ENCODE measurements at regions not wholly inside any gene's neighbourhood (a gene's known extent, or its start where the extent isn't known, plus 50 kb on each side); places are given as distances from the start of the nearest gene placed in this dataset.

DNA sequence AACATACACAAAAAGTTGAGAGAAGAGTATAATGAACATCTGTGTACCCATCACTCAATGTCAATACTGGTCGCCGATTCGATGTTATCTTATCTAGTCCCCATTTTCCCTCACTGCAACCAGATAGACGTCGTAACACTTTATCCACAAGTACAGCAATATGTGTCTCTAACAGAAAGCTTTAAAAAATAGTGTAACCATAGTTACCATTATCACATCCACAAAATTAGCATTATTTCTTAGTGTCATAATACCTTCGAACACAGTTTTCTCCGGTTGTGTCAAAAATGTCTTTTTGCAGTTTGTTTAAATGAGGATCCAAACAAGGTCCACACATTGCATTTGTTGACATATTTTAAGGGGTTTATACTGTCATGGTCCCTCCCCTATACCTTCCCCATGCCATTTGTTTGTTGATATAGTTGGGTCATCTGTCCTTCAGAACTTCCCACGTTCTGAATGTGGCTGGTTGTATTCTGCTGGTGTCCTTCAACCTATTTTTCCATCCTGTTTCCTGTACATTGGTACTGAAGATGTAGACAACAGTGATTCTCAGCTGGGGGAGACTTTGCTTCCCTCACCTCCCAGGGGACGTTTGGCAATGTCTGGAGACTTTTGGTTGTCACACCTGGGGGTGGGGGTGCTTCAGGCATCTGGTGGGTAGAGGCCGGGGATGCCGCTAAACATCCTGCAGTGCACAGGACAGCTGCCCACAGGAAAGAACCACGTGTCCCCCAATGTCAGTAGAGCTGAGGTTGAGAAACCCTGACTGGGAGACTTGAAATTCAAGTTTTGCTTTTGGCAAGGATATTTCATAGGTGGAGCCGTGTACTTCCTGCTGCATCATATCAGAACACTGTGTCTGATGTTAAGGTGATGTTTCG is 72.7 kb upstream of the SPRED2 start:
- H3K27ac Mint-ChIP-seq, result no peak overlapping the region
- H3K36me3 Mint-ChIP-seq, result no peaks in the 10 kb centered on the region
- H3K9me3 Mint-ChIP-seq, result no peaks in the 10 kb centered on the region
- H3K27me3 Mint-ChIP-seq (ENCODE audit: low read depth in 3 of 3), result peaks cover 3 to 5% (median 5%) of the 10 kb centered on the region in 3 donors
- DNase-seq, result no peak
- no peaks in the 10 kb centered on the region for H3K4me1 Mint-ChIP-seq
- H3K4me3 Mint-ChIP-seq, result no peak overlapping the region

GRCh38 chr2:65504201-65504600 is 71.8 kb upstream of the SPRED2 start:
- no peaks in the 10 kb centered on the region for H3K9me3 Mint-ChIP-seq
- H3K36me3 Mint-ChIP-seq, result no peaks in the 10 kb centered on the region
- no peaks in the 10 kb centered on the region for H3K4me1 Mint-ChIP-seq
- no peak overlapping the region for H3K4me3 Mint-ChIP-seq
- H3K27me3 Mint-ChIP-seq (ENCODE audit: low read depth in 3 of 3), result peaks cover 3 to 5% (median 5%) of the 10 kb centered on the region in 3 donors
- DNase-seq, result no peak
- H3K27ac Mint-ChIP-seq, result no peak overlapping the region

DNA sequence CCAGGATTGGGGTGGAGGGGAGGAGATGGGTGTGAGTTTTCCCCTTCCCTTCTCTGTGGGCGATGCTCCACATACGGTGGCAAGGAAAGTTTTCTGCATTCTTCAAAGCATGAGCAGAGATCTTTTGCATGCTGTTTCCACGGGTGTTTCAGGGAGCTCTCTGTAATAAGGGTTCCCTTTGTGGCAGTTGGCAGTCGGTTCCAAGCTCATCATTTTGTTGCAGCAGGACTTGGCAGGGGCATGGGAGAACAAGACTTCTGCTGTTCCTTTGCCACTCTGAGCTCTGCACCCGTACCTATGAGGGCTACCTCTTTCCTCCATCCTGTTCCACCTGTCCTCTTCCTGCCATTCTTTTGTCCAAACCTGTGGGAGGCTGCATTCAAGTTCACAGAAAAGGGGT is 71.3 kb upstream of the SPRED2 start:
- no peak for DNase-seq
- H3K36me3 Mint-ChIP-seq, result no peaks in the 10 kb centered on the region
- no peak overlapping the region for H3K27ac Mint-ChIP-seq
- H3K27me3 Mint-ChIP-seq (ENCODE audit: low read depth in 3 of 3), result peaks cover 3 to 6% (median 5%) of the 10 kb centered on the region in 3 donors
- H3K4me1 Mint-ChIP-seq, result no peaks in the 10 kb centered on the region
- H3K4me3 Mint-ChIP-seq, result no peak overlapping the region
- H3K9me3 Mint-ChIP-seq, result no peaks in the 10 kb centered on the region

DNA sequence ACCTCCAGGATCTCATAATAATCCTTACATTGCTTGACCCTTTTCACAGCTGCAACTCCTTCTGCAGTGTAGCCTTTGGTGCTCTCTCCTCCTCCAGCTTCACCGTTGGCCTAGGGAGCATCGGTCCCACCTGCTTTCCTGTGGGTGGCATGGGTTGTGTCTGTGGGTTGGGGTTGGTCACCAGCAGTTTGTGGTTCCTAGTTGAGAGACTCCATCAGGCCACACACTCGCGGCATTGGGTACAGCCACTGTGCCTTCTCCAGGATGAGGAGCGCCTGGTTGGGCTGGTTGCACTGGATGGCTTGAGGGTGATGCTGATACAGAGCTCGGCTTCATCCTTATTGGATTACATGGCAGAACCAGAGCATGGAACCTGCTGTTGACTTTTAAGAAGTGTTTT is 69.4 kb upstream of the SPRED2 start:
- H3K27me3 Mint-ChIP-seq (ENCODE audit: low read depth in 3 of 3), result peaks cover 6 to 10% (median 7%) of the 10 kb centered on the region in 3 donors
- H3K4me1 Mint-ChIP-seq, result no peaks in the 10 kb centered on the region
- H3K27ac Mint-ChIP-seq, result no peak overlapping the region
- H3K9me3 Mint-ChIP-seq, result no peaks in the 10 kb centered on the region
- no peaks in the 10 kb centered on the region for H3K36me3 Mint-ChIP-seq
- no peak overlapping the region for H3K4me3 Mint-ChIP-seq
- DNase-seq, result no peak

DNA sequence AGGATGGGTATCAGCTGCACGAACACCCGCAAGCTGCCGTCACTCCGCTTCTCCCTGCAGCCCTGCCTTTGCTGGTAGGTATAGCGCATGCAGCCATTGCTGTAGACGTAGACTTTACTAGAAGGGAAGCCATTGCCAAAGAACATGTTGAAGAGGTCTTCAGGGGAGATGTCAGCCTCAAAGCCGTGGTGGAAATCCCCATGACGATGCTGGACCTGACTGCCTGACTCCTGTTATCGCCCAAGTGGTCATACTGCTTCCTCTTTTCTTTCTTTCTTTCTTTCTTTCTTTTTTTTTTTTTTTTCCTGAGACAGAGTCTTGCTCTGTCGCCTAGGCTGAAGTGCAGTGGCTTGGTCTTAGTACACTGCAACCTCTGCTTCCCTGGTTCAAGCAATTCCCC is 68.7 kb upstream of the SPRED2 start:
- H3K27ac Mint-ChIP-seq, result no peak overlapping the region
- no peaks in the 10 kb centered on the region for H3K36me3 Mint-ChIP-seq
- H3K9me3 Mint-ChIP-seq, result no peaks in the 10 kb centered on the region
- no peak for DNase-seq
- no peaks in the 10 kb centered on the region for H3K4me1 Mint-ChIP-seq
- H3K27me3 Mint-ChIP-seq (ENCODE audit: low read depth in 3 of 3), result peaks cover 4 to 10% (median 6%) of the 10 kb centered on the region in 3 donors
- H3K4me3 Mint-ChIP-seq, result no peak overlapping the region

GRCh38 chr2:65500310-65501040 is 68.1 kb upstream of the SPRED2 start:
- no peak overlapping the region for H3K27ac Mint-ChIP-seq
- peaks cover 3 to 10% (median 6%) of the 10 kb centered on the region in 3 donors for H3K27me3 Mint-ChIP-seq (ENCODE audit: low read depth in 3 of 3)
- no peaks in the 10 kb centered on the region for H3K36me3 Mint-ChIP-seq
- H3K4me1 Mint-ChIP-seq, result no peaks in the 10 kb centered on the region
- no peak for DNase-seq
- H3K4me3 Mint-ChIP-seq, result no peak overlapping the region
- H3K9me3 Mint-ChIP-seq, result no peaks in the 10 kb centered on the region

- no peak for DNase-seq
- H3K27me3 Mint-ChIP-seq (ENCODE audit: low read depth in 3 of 3), result peaks cover 3 to 11% (median 6%) of the 10 kb centered on the region in 3 donors
- H3K9me3 Mint-ChIP-seq, result no peaks in the 10 kb centered on the region
- no peak overlapping the region for H3K27ac Mint-ChIP-seq
- no peaks in the 10 kb centered on the region for H3K36me3 Mint-ChIP-seq
- H3K4me1 Mint-ChIP-seq, result no peaks in the 10 kb centered on the region
- no peak overlapping the region for H3K4me3 Mint-ChIP-seq
Observed at GRCh38 chr2:65499216-65499615, 66.8 kb upstream of the SPRED2 start.

GRCh38 chr2:65498396-65498795 is 66.0 kb upstream of the SPRED2 start:
- Mint-ChIP-seq H3K9me3 (no peaks in the 10 kb centered on the region), H3K27ac (no peak overlapping the region), H3K4me1 (no peaks in the 10 kb centered on the region), H3K4me3 (no peak overlapping the region), H3K27me3 (ENCODE audit: low read depth in 3 of 3) (peaks cover 3 to 11% (median 7%) of the 10 kb centered on the region in 3 donors), H3K36me3 (no peaks in the 10 kb centered on the region)
- DNase-seq, result no peak

DNA sequence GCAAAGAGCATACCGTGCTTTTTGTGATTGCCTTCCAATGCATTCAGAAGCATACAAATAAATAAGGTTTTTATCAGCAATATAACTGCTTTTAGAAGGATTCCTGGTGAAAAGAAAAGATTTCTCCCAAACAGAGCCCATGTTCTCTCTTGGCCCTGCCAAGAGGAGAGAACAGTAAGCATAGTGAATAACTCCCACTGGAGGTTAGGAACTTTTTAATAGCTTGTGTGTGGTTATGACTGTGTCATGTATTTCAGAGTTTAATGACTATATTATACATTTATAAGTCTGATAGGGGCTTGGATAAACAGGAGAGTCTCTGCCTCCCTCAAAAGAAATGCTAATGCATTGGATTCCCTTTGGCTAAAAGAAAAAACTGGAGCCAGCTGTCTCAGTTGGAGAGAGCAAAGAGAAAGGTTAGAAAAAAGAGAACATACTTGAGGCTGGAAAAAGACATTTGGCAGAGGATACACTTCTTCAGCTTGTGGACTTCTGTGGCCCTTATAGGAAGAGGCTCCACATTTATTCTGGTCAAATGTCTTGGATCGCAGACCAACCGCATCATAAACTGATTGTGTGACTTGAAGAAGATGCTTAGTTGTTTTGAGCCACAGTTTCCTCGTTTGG is 63.0 kb upstream of the SPRED2 start:
- no peaks in the 10 kb centered on the region for H3K9me3 Mint-ChIP-seq
- H3K36me3 Mint-ChIP-seq, result no peaks in the 10 kb centered on the region
- H3K27ac Mint-ChIP-seq, result no peak overlapping the region
- no peak for DNase-seq
- H3K4me3 Mint-ChIP-seq, result no peak overlapping the region
- H3K4me1 Mint-ChIP-seq, result no peaks in the 10 kb centered on the region
- H3K27me3 Mint-ChIP-seq (ENCODE audit: low read depth in 3 of 3), result peaks cover 3 to 8% (median 4%) of the 10 kb centered on the region in 3 donors

- Mint-ChIP-seq H3K4me3 (no peak overlapping the region), H3K27ac (no peak overlapping the region), H3K9me3 (no peaks in the 10 kb centered on the region), H3K27me3 (ENCODE audit: low read depth in 3 of 3) (peaks cover 3 to 8% (median 4%) of the 10 kb centered on the region in 3 donors), H3K36me3 (no peaks in the 10 kb centered on the region), H3K4me1 (no peaks in the 10 kb centered on the region)
- DNase-seq, result no peak
Observed at GRCh38 chr2:65494078-65494477, 61.7 kb upstream of the SPRED2 start.

DNA sequence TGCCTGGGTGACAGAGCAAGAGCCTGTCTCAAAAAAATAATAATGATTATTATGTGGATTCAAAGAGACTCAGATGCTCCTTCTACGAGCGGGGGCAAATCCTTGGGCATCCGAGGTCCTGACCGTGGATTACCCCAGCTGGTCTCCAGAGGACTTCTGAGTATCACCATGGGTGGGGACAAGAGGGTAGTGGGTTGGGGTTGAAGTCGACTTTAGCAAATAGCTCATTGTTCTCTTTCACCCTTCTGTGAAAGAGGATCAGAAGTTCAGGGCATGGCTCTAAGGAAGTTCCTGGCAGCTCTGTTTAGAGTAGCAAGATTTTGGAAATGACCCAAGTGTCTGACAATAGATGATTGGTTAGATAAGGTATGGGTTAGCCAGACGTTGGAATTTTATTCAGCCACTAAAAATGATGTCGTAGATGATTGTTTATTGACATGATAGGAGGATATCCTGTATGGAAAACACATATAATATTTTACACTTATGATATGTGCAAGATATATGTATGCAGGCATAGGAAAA is 59.0 kb upstream of the SPRED2 start:
- H3K27ac Mint-ChIP-seq, result no peak overlapping the region
- no peak overlapping the region for H3K4me3 Mint-ChIP-seq
- H3K27me3 Mint-ChIP-seq (ENCODE audit: low read depth in 3 of 3), result peaks cover 3 to 5% (median 4%) of the 10 kb centered on the region in 3 donors
- H3K36me3 Mint-ChIP-seq, result peaks cover 0 to 3% (median 0%) of the 10 kb centered on the region in 3 donors
- no peak for DNase-seq
- peaks cover 0 to 10% (median 0%) of the 10 kb centered on the region in 6 donors for H3K9me3 Mint-ChIP-seq
- no peaks in the 10 kb centered on the region for H3K4me1 Mint-ChIP-seq

- H3K4me3 Mint-ChIP-seq, result no peak overlapping the region
- no peak for DNase-seq
- peaks cover 3 to 7% (median 4%) of the 10 kb centered on the region in 3 donors for H3K27me3 Mint-ChIP-seq (ENCODE audit: low read depth in 3 of 3)
- no peaks in the 10 kb centered on the region for H3K4me1 Mint-ChIP-seq
- peaks cover 0 to 10% (median 0%) of the 10 kb centered on the region in 6 donors for H3K9me3 Mint-ChIP-seq
- H3K36me3 Mint-ChIP-seq, result peaks cover 0 to 3% (median 0%) of the 10 kb centered on the region in 3 donors
- H3K27ac Mint-ChIP-seq, result no peak overlapping the region
Observed at GRCh38 chr2:65490222-65490621, 57.8 kb upstream of the SPRED2 start.

DNA sequence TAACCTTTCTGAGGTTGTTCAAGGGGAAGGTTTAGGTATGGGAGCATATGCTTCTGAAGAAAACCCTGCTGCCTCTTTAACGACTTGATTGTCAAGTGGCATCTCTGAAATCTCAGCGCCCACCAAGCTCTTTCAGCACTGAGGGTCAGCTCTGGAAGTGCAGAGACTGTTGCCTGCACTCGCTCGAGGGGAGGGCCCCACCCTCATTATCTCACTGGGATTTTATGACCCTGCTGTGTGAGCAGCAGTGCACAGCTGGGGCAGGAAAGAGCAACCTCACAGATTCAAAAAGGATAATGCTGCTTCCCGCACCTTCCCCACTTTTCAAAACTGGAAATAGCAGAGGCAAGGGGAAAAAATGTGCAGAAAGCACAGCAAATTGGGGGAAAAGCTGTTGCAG is 56.9 kb upstream of the SPRED2 start:
- H3K36me3 Mint-ChIP-seq, result peaks cover 0 to 3% (median 0%) of the 10 kb centered on the region in 3 donors
- H3K27me3 Mint-ChIP-seq (ENCODE audit: low read depth in 3 of 3), result peaks cover 3 to 6% (median 4%) of the 10 kb centered on the region in 3 donors
- H3K4me3 Mint-ChIP-seq, result no peak overlapping the region
- H3K27ac Mint-ChIP-seq, result no peak overlapping the region
- no peaks in the 10 kb centered on the region for H3K4me1 Mint-ChIP-seq
- H3K9me3 Mint-ChIP-seq, result peaks cover 0 to 10% (median 0%) of the 10 kb centered on the region in 6 donors
- no peak for DNase-seq

- Mint-ChIP-seq H3K27me3 (ENCODE audit: low read depth in 3 of 3) (peaks cover 4 to 6% (median 4%) of the 10 kb centered on the region in 3 donors), H3K36me3 (peaks cover 0 to 3% (median 0%) of the 10 kb centered on the region in 3 donors), H3K4me3 (no peak overlapping the region), H3K4me1 (no peaks in the 10 kb centered on the region), H3K27ac (no peak overlapping the region), H3K9me3 (peaks cover 0 to 10% (median 0%) of the 10 kb centered on the region in 6 donors)
- DNase-seq, result no peak
Observed at GRCh38 chr2:65488527-65488926, 56.1 kb upstream of the SPRED2 start.
